Fibroblast of the aortic adventitia (primary cell): ENCODE measurements at regions not wholly inside any gene's neighbourhood (a gene's known extent, or its start where the extent isn't known, plus 50 kb on each side); places are given as distances from the start of the nearest gene placed in this dataset.

Source experiments
- DNase-seq: peaks from one replicate; pipeline ENCODE4 v3.0.0-alpha.2; 2010; ENCODE audit warnings: low read depth
- H3K4me3 ChIP-seq: 2 replicates; pipeline ENCODE4 v1.5.1; 2011; ENCODE audit warnings: low read depth, mild to moderate bottlenecking, control low read depth, low read length, moderate library complexity
- TF ChIP-seq, protein P1 (sequence below): IDR thresholded peaks from 2 replicates; pipeline ENCODE4 v1.5.1; 2011; ENCODE audit warnings: mild to moderate bottlenecking, low read length, control low read depth, inconsistent platforms; ENCODE audit not compliant: insufficient read depth

DNA sequence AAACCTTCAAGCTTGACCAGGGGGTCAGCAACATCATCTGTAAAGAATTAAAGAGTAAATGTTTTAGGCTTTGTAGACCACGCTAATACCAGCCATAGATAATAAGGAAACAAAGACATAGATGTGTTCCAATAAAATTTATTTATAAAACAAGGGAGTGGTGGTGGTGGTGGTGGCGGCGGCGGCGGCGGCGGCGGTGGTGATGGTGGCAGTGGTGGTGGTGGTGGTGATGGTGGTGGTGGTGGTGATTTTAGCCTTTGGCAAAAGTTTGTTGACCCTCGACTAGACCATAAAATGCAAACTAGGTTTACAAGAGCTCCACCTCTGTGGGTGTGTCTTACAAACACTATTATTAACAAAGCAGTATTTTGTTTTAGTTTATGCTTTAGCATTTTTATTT lies 222.3 kb upstream of the SPOCK3 start:
- TF ChIP-seq, protein P1, sequence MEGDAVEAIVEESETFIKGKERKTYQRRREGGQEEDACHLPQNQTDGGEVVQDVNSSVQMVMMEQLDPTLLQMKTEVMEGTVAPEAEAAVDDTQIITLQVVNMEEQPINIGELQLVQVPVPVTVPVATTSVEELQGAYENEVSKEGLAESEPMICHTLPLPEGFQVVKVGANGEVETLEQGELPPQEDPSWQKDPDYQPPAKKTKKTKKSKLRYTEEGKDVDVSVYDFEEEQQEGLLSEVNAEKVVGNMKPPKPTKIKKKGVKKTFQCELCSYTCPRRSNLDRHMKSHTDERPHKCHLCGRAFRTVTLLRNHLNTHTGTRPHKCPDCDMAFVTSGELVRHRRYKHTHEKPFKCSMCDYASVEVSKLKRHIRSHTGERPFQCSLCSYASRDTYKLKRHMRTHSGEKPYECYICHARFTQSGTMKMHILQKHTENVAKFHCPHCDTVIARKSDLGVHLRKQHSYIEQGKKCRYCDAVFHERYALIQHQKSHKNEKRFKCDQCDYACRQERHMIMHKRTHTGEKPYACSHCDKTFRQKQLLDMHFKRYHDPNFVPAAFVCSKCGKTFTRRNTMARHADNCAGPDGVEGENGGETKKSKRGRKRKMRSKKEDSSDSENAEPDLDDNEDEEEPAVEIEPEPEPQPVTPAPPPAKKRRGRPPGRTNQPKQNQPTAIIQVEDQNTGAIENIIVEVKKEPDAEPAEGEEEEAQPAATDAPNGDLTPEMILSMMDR, result no peak
- no peak overlapping the region for H3K4me3 ChIP-seq
- DNase-seq, result no peak

- no peak overlapping the region for H3K4me3 ChIP-seq
- TF ChIP-seq, protein P1, result no peak
- no peak for DNase-seq
Measured at GRCh38 chr4:167469436-167469835, 235.1 kb upstream of the SPOCK3 start.

DNA sequence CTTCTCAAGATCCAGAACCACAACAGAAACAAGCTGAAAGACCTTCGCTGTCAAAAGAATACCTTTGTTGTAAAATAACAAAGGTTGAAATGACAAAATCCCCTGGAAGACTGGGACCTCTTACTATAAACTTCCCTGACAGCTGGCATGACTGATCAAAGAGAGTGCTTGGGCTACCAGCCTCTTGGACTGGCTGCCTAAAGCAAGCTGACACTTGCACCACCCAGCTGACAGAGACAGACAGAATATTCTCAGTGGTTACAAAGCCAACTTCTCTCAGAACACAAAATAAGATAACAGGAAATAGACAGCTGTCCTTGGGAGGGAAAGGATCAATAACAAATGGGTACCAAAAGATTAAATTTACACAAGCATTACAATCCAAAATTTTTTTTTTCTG lies 241.7 kb upstream of the SPOCK3 start:
- no peak for DNase-seq
- TF ChIP-seq, protein P1, result no peak
- no peak overlapping the region for H3K4me3 ChIP-seq

DNA sequence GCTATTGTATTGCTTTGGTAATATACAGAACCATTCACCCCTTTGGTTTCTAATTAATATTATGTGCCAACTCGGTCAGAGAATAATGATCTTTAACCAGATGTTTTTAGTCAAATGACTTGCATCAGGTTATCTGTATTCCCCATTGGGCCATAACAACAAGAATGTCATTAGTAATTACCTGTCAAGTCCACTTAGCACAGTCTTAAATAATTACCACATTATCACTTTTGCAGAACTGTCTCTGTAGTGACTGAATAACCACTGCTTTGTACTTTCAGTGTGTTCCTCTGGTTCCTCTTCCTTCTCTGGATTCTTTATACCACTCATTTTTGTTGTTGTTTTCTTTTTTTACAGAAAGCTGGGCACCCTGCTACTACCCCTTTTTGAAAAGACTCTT lies 257.7 kb upstream of the SPOCK3 start:
- no peak for DNase-seq
- TF ChIP-seq, protein P1, result no peak
- H3K4me3 ChIP-seq, result no peak overlapping the region

DNA sequence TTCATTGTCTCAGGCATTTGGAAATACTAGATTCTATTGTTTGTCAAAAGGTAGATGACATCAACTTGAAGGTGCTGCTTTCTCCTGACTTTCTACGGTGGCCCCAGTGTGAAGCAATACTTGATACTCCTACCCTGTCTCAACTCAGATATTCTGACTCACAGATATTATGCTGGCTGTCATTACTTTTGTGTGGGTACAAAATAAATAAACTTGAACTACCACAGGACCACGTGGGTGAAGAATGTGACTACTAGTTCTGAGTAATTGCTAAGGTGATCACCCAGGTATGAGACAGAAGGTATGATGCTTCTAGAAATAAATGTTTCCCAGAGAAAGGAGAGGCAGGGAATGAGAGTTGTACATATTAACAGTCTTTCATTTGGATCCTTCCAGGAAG lies 275.3 kb upstream of the SPOCK3 start:
- H3K4me3 ChIP-seq, result no peak overlapping the region
- no peak for DNase-seq
- TF ChIP-seq, protein P1, result no peak

DNA sequence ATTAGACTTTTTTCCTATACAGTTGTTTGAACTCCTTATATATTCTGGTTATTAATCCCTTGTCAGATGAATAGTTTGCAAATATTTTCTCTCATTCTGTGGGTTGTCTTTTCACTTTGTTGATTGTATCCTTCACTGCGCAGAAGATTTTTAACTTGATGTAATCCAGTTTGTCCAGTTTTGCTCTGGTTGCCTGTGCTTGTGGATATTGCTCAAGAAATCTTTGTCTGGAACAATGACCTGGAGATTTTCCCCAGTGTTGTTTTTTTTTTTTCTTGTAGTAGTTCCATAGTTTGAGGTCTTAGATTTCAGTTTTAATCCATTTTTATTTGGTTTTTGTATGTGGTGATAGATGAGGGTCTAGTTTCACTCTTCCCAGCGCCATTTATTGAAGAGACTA lies 289.8 kb upstream of the SPOCK3 start:
- DNase-seq, result no peak
- TF ChIP-seq, protein P1, result no peak

GRCh38 chr4:167537761-167538160 lies 303.5 kb upstream of the SPOCK3 start:
- TF ChIP-seq, protein P1, result no peak
- DNase-seq, result no peak
- H3K4me3 ChIP-seq, result no peak overlapping the region

More for the DNA sequence above, 289.8 kb upstream of the SPOCK3 start:
- no peak overlapping the region for H3K4me3 ChIP-seq
